ENCODE measurements at regions not wholly inside any gene's neighbourhood (a gene's known extent, or its start where the extent isn't known, plus 50 kb on each side); places are given as distances from the start of the nearest gene placed in this dataset.

- TF ChIP-seq, protein P1, sequence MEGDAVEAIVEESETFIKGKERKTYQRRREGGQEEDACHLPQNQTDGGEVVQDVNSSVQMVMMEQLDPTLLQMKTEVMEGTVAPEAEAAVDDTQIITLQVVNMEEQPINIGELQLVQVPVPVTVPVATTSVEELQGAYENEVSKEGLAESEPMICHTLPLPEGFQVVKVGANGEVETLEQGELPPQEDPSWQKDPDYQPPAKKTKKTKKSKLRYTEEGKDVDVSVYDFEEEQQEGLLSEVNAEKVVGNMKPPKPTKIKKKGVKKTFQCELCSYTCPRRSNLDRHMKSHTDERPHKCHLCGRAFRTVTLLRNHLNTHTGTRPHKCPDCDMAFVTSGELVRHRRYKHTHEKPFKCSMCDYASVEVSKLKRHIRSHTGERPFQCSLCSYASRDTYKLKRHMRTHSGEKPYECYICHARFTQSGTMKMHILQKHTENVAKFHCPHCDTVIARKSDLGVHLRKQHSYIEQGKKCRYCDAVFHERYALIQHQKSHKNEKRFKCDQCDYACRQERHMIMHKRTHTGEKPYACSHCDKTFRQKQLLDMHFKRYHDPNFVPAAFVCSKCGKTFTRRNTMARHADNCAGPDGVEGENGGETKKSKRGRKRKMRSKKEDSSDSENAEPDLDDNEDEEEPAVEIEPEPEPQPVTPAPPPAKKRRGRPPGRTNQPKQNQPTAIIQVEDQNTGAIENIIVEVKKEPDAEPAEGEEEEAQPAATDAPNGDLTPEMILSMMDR (IDR thresholded peaks at IDR 0.05) = no peak
- no peak for TF ChIP-seq POLR2A (IDR thresholded peaks at IDR 0.05)
Measured at GRCh38 chr6:94036024-94036423, 616.7 kb upstream of the EPHA7 start.
